GM12892 (cell line): ENCODE measurements at regions not wholly inside any gene's neighbourhood (a gene's known extent, or its start where the extent isn't known, plus 50 kb on each side); places are given as distances from the start of the nearest gene placed in this dataset.

ENCODE experiments used
- POLR2A ChIP-seq: IDR thresholded peaks from 2 replicates; pipeline ENCODE4 v1.6.1; 2011; ENCODE audit warnings: low read depth, low read length, control low read depth
- POLR2AphosphoS5 ChIP-seq: IDR thresholded peaks from 2 replicates; pipeline ENCODE4 v1.6.1; 2011; ENCODE audit warnings: low read depth, low read length, control low read depth

DNA sequence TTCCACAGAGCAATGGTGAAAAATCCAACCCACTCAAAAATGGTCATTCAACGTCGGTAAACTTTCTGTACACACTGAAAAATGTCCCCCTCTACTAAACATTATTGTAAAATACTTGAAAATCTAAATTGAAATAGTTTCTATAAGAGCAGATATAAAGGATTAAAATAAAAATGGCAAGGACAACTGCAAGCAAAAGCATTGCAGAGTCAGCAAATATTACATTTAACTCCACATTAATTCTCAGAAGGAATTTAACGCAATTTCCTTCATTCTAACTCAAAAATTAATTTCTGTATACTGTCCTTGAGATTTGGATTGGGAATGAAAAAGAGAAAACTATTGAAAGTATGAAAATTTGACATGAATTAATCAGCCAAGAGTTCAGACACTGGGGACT, 64.4 kb upstream of the SSBP2 start:
- TF ChIP-seq POLR2A, result no peak
- TF ChIP-seq POLR2AphosphoS5, result no peak
